ENCODE measurements at regions not wholly inside any gene's neighbourhood (a gene's known extent, or its start where the extent isn't known, plus 50 kb on each side); places are given as distances from the start of the nearest gene placed in this dataset.

GRCh38 chr13:109297628-109298027 lies 488.8 kb downstream of the IRS2 start:
- H3K27me3 ChIP-seq (ENCODE audit: control insufficient read depth, insufficient read depth, low read length): no peaks in the 10 kb centered on the region
- no peaks in the 10 kb centered on the region for H3K36me3 ChIP-seq (ENCODE audit: control insufficient read depth, insufficient read depth, low read length)
- H3K9me3 ChIP-seq (ENCODE audit: control insufficient read depth, insufficient read depth, low read length): peaks cover 4% of the 10 kb centered on the region
- no peak overlapping the region for H3K9ac ChIP-seq (ENCODE audit: low read depth, low read length)
- H3K4me1 ChIP-seq (ENCODE audit: control insufficient read depth, insufficient read depth, low read length): no peaks in the 10 kb centered on the region
- H3K4me3 ChIP-seq (ENCODE audit: low read depth, low read length): no peak overlapping the region

DNA sequence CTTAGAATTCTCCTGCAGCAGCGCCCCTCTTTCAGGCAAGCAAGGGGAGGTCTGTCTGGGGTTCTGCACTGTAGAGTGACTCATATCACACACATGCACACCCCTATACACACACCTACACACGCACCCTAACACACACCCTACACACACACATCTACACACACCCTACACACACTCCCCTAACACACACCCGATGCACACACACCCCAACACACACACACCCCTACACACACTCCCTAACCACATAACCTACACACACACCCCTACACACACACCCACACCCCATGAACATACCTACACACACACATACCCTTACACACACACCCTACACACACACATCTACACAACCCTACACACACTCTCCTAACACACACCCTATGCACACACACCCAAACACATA lies 493.2 kb downstream of the IRS2 start:
- no peaks in the 10 kb centered on the region for H3K36me3 ChIP-seq (ENCODE audit: control insufficient read depth, insufficient read depth, low read length)
- no peaks in the 10 kb centered on the region for H3K27me3 ChIP-seq (ENCODE audit: control insufficient read depth, insufficient read depth, low read length)
- H3K9me3 ChIP-seq (ENCODE audit: control insufficient read depth, insufficient read depth, low read length): peaks cover 4% of the 10 kb centered on the region
- H3K9ac ChIP-seq (ENCODE audit: low read depth, low read length): no peak overlapping the region
- H3K4me3 ChIP-seq (ENCODE audit: low read depth, low read length): no peak overlapping the region
- H3K4me1 ChIP-seq (ENCODE audit: control insufficient read depth, insufficient read depth, low read length): no peaks in the 10 kb centered on the region

DNA sequence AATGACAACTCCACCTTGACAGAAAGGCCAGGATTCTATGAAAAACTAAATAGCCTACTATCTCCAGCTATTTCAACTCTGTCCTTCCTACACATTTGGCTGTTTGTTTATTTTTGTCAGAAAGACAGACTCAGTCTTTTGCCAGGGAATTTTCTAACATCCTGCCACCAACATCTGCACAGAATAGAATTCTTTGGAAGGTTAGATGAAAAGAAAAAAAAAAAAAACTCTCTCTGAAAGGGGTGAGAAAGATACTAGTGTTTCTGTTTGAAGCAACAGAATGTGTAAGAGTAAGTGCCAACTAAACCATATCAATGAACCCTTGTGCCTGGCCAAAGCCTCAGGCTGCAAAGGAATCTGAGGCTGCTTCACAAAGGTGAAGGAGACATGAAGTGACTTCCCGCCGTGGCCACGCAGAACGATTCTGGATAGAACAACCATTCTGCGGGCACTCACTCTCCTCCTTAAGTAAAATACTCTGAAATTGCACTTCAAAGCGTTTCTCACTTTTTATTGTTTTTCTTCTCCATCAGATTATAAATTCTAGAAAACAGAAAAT lies 498.2 kb downstream of the IRS2 start:
- no peaks in the 10 kb centered on the region for H3K36me3 ChIP-seq (ENCODE audit: control insufficient read depth, insufficient read depth, low read length)
- no peaks in the 10 kb centered on the region for H3K9me3 ChIP-seq (ENCODE audit: control insufficient read depth, insufficient read depth, low read length)
- H3K4me1 ChIP-seq (ENCODE audit: control insufficient read depth, insufficient read depth, low read length): no peaks in the 10 kb centered on the region
- no peak overlapping the region for H3K4me3 ChIP-seq (ENCODE audit: low read depth, low read length)
- no peaks in the 10 kb centered on the region for H3K27me3 ChIP-seq (ENCODE audit: control insufficient read depth, insufficient read depth, low read length)
- H3K9ac ChIP-seq (ENCODE audit: low read depth, low read length): no peak overlapping the region

DNA sequence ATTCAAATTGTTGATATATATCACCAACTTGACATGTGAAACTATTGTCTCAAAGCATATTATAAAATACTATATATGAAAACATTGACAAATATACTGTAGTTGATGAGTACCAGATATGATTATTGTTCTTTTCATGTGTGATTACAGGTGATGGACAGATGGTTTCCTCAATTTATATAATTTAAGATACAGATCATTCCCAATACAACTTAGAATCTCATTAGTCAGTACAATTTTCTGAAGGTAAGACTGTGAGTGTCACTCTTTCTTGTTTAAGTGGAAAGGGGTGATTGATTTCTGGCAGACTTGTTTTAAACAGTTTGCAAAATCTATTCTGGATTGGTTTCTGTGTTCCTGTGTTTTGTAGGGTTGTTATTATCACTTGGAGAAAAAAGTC lies 498.8 kb downstream of the IRS2 start:
- no peaks in the 10 kb centered on the region for H3K4me1 ChIP-seq (ENCODE audit: control insufficient read depth, insufficient read depth, low read length)
- no peaks in the 10 kb centered on the region for H3K27me3 ChIP-seq (ENCODE audit: control insufficient read depth, insufficient read depth, low read length)
- no peak overlapping the region for H3K9ac ChIP-seq (ENCODE audit: low read depth, low read length)
- H3K36me3 ChIP-seq (ENCODE audit: control insufficient read depth, insufficient read depth, low read length): no peaks in the 10 kb centered on the region
- H3K4me3 ChIP-seq (ENCODE audit: low read depth, low read length): no peak overlapping the region
- H3K9me3 ChIP-seq (ENCODE audit: control insufficient read depth, insufficient read depth, low read length): no peaks in the 10 kb centered on the region

- Histone ChIP-seq H3K27me3 (ENCODE audit: control insufficient read depth, insufficient read depth, low read length) (no peaks in the 10 kb centered on the region), H3K9me3 (ENCODE audit: control insufficient read depth, insufficient read depth, low read length) (no peaks in the 10 kb centered on the region), H3K4me3 (ENCODE audit: low read depth, low read length) (no peak overlapping the region), H3K36me3 (ENCODE audit: control insufficient read depth, insufficient read depth, low read length) (no peaks in the 10 kb centered on the region), H3K4me1 (ENCODE audit: control insufficient read depth, insufficient read depth, low read length) (no peaks in the 10 kb centered on the region), H3K9ac (ENCODE audit: low read depth, low read length) (no peak overlapping the region)
These were observed 500.8 kb downstream of the IRS2 start for GRCh38 chr13:109285586-109285985.

DNA sequence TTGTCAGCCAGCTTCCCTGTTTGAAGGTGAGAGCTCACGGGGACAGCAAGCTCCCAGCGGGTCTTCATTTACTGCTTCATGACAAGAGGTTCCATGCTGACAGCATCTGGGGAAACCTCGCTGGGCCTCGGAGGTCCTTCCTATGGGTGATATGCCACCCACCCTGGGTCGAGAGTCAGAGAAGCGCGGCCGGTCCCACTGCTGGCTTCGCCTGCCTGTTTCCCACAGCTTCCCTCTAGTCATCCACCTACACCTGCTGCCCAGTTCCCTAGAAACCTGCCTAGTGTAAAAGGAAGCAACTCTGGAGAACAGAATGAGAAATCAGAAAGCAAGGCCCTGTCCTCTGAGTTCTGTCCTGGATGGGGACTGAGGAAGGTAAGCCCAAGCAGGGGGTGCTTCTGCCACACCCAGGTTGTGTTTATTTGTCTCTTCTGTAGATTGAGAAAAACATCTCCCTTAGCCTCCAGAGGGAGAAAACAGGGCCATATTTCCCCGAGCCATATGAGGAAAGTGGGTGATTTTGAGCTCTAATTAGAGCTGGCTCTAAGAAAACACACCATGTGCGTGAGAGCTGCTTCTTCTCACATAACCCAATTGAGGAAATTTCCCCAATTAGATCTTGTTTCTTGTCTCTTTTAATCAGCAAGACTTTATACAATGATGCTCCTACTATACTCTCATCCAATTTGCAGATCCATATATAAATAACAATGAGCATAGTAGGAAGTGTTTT lies 504.3 kb downstream of the IRS2 start:
- H3K27me3 ChIP-seq (ENCODE audit: control insufficient read depth, insufficient read depth, low read length): no peaks in the 10 kb centered on the region
- no peaks in the 10 kb centered on the region for H3K9me3 ChIP-seq (ENCODE audit: control insufficient read depth, insufficient read depth, low read length)
- H3K4me1 ChIP-seq (ENCODE audit: control insufficient read depth, insufficient read depth, low read length): no peaks in the 10 kb centered on the region
- no peaks in the 10 kb centered on the region for H3K36me3 ChIP-seq (ENCODE audit: control insufficient read depth, insufficient read depth, low read length)
- H3K4me3 ChIP-seq (ENCODE audit: low read depth, low read length): no peak overlapping the region
- no peak overlapping the region for H3K9ac ChIP-seq (ENCODE audit: low read depth, low read length)

GRCh38 chr13:109281017-109281902 lies 505.1 kb downstream of the IRS2 start:
- no peaks in the 10 kb centered on the region for H3K27me3 ChIP-seq (ENCODE audit: control insufficient read depth, insufficient read depth, low read length)
- no peak overlapping the region for H3K9ac ChIP-seq (ENCODE audit: low read depth, low read length)
- H3K4me1 ChIP-seq (ENCODE audit: control insufficient read depth, insufficient read depth, low read length): no peaks in the 10 kb centered on the region
- no peaks in the 10 kb centered on the region for H3K9me3 ChIP-seq (ENCODE audit: control insufficient read depth, insufficient read depth, low read length)
- no peak overlapping the region for H3K4me3 ChIP-seq (ENCODE audit: low read depth, low read length)
- no peaks in the 10 kb centered on the region for H3K36me3 ChIP-seq (ENCODE audit: control insufficient read depth, insufficient read depth, low read length)

GRCh38 chr13:109276261-109276660 lies 510.1 kb downstream of the IRS2 start:
- Histone ChIP-seq H3K36me3 (ENCODE audit: control insufficient read depth, insufficient read depth, low read length) (no peaks in the 10 kb centered on the region), H3K9me3 (ENCODE audit: control insufficient read depth, insufficient read depth, low read length) (no peaks in the 10 kb centered on the region), H3K9ac (ENCODE audit: low read depth, low read length) (no peak overlapping the region), H3K4me1 (ENCODE audit: control insufficient read depth, insufficient read depth, low read length) (peaks cover 21% of the 10 kb centered on the region), H3K27me3 (ENCODE audit: control insufficient read depth, insufficient read depth, low read length) (no peaks in the 10 kb centered on the region), H3K4me3 (ENCODE audit: low read depth, low read length) (no peak overlapping the region)

DNA sequence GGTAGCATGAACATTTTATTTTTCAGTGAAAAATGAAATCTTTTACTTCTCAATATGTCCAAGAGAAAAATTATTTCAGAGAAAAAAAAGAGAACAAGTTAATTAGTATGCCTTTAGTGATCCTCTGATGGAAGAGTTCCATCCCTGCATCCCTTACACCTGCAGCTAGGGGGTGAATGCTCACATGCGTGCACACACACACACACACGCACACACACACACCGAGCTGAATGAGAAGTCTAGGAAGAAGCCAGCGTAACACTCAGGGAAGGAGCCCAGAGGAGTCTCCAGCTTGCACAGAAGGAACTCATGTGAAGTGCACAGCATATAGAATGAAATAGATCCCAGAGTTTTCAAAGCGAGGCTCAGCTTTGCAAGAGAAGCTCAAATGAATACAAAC lies 510.5 kb downstream of the IRS2 start:
- Histone ChIP-seq H3K4me3 (ENCODE audit: low read depth, low read length) (no peak overlapping the region), H3K9ac (ENCODE audit: low read depth, low read length) (no peak overlapping the region), H3K9me3 (ENCODE audit: control insufficient read depth, insufficient read depth, low read length) (no peaks in the 10 kb centered on the region), H3K4me1 (ENCODE audit: control insufficient read depth, insufficient read depth, low read length) (peaks cover 25% of the 10 kb centered on the region), H3K27me3 (ENCODE audit: control insufficient read depth, insufficient read depth, low read length) (no peaks in the 10 kb centered on the region), H3K36me3 (ENCODE audit: control insufficient read depth, insufficient read depth, low read length) (no peaks in the 10 kb centered on the region)

- H3K4me1 ChIP-seq (ENCODE audit: control insufficient read depth, insufficient read depth, low read length): peaks cover 25% of the 10 kb centered on the region
- no peaks in the 10 kb centered on the region for H3K36me3 ChIP-seq (ENCODE audit: control insufficient read depth, insufficient read depth, low read length)
- H3K9ac ChIP-seq (ENCODE audit: low read depth, low read length): no peak overlapping the region
These were observed 511.1 kb downstream of the IRS2 start for GRCh38 chr13:109275139-109275745.

GRCh38 chr13:109274188-109274821 lies 512.1 kb downstream of the IRS2 start:
- Histone ChIP-seq H3K9ac (ENCODE audit: low read depth, low read length) (no peak overlapping the region), H3K27me3 (ENCODE audit: control insufficient read depth, insufficient read depth, low read length) (no peaks in the 10 kb centered on the region), H3K4me1 (ENCODE audit: control insufficient read depth, insufficient read depth, low read length) (peaks cover 25% of the 10 kb centered on the region), H3K9me3 (ENCODE audit: control insufficient read depth, insufficient read depth, low read length) (no peaks in the 10 kb centered on the region), H3K4me3 (ENCODE audit: low read depth, low read length) (no peak overlapping the region), H3K36me3 (ENCODE audit: control insufficient read depth, insufficient read depth, low read length) (no peaks in the 10 kb centered on the region)

More at GRCh38 chr13:109275139-109275745, 511.1 kb downstream of the IRS2 start:
- no peak overlapping the region for H3K4me3 ChIP-seq (ENCODE audit: low read depth, low read length)
- H3K27me3 ChIP-seq (ENCODE audit: control insufficient read depth, insufficient read depth, low read length): no peaks in the 10 kb centered on the region
- no peaks in the 10 kb centered on the region for H3K9me3 ChIP-seq (ENCODE audit: control insufficient read depth, insufficient read depth, low read length)
